SKM-1 treated with dmso at 0.1 percent for 144 hours (cell line): ENCODE measurements at regions not wholly inside any gene's neighbourhood (a gene's known extent, or its start where the extent isn't known, plus 50 kb on each side); places are given as distances from the start of the nearest gene placed in this dataset.
"Not testable (repeated sequence)": the region's sequence is repeated elsewhere in the genome, so short reads cannot be mapped to it uniquely, and the experiment has no call there.

Source experiments
- DNase-seq: peaks from one replicate; lab custom pipeline; 2025; ENCODE audit not compliant: unreplicated experiment; lab: John Stamatoyannopoulos, UW

GRCh38 chrX:130467936-130468335, 66.1 kb downstream of the RBMX2 start:
- DNase-seq = no peak

GRCh38 chrX:130468395-130468923, 66.7 kb downstream of the RBMX2 start:
- DNase-seq = no peak

- DNase-seq = no peak
These were observed 81.1 kb downstream of the RBMX2 start for GRCh38 chrX:130482871-130483270.

GRCh38 chrX:130485870-130486269, 84.1 kb downstream of the RBMX2 start:
- no peak for DNase-seq

GRCh38 chrX:130495502-130495901, 93.7 kb downstream of the RBMX2 start:
- DNase-seq = not testable (repeated sequence)

GRCh38 chrX:130497531-130497930, 95.7 kb downstream of the RBMX2 start:
- no peak for DNase-seq

- no peak for DNase-seq
These were observed 97.0 kb downstream of the RBMX2 start for GRCh38 chrX:130498653-130499274.

- DNase-seq = no peak
These were observed 100.3 kb downstream of the RBMX2 start for GRCh38 chrX:130502016-130502570.

- no peak for DNase-seq
These were observed 102.2 kb downstream of the RBMX2 start for GRCh38 chrX:130504019-130504418.

- DNase-seq = no peak
These were observed 105.2 kb downstream of the RBMX2 start for GRCh38 chrX:130507015-130507414.

GRCh38 chrX:130512534-130512933, 110.7 kb downstream of the RBMX2 start:
- not testable (repeated sequence) for DNase-seq

- no peak for DNase-seq
These were observed 114.3 kb downstream of the RBMX2 start for GRCh38 chrX:130516123-130516522.

GRCh38 chrX:130523460-130524394, 121.9 kb downstream of the RBMX2 start:
- DNase-seq = no peak

- DNase-seq = no peak
These were observed 122.8 kb downstream of the RBMX2 start for GRCh38 chrX:130524476-130525194.

- DNase-seq = no peak
These were observed 127.7 kb downstream of the RBMX2 start for GRCh38 chrX:130529531-130529930.

GRCh38 chrX:130531066-130531465, 129.3 kb downstream of the RBMX2 start:
- no peak for DNase-seq

GRCh38 chrX:130539721-130540321, 138.0 kb downstream of the RBMX2 start:
- DNase-seq = peak; percentile 16

- DNase-seq = no peak
These were observed 142.0 kb downstream of the RBMX2 start for GRCh38 chrX:130543603-130544325.

GRCh38 chrX:130545796-130546195, 144.0 kb downstream of the RBMX2 start:
- no peak for DNase-seq

- not testable (repeated sequence) for DNase-seq
These were observed 147.6 kb downstream of the RBMX2 start for GRCh38 chrX:130549382-130549781.
